ENCODE measurements at regions not wholly inside any gene's neighbourhood (a gene's known extent, or its start where the extent isn't known, plus 50 kb on each side); places are given as distances from the start of the nearest gene placed in this dataset.

DNA sequence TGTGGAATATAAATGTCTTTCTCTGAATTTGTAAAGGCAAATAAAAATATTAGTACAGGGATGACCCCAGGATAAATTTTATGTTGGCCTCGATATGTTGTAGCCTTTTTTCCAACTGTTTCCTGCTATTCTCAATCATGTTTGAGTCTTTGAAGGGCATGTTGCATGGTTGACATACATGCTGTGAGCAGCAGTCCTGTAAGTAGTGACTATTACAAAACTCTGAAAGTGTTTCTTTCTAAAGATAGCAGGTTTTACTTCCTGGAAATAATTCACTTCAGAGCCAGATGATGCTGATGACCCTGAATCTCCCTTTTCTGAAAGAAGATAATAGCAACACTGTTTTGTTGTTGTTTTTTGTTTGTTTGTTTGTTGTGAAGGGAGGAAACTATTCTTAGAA is 393.0 kb upstream of the GNPDA2 start:
- TF ChIP-seq, protein P1, sequence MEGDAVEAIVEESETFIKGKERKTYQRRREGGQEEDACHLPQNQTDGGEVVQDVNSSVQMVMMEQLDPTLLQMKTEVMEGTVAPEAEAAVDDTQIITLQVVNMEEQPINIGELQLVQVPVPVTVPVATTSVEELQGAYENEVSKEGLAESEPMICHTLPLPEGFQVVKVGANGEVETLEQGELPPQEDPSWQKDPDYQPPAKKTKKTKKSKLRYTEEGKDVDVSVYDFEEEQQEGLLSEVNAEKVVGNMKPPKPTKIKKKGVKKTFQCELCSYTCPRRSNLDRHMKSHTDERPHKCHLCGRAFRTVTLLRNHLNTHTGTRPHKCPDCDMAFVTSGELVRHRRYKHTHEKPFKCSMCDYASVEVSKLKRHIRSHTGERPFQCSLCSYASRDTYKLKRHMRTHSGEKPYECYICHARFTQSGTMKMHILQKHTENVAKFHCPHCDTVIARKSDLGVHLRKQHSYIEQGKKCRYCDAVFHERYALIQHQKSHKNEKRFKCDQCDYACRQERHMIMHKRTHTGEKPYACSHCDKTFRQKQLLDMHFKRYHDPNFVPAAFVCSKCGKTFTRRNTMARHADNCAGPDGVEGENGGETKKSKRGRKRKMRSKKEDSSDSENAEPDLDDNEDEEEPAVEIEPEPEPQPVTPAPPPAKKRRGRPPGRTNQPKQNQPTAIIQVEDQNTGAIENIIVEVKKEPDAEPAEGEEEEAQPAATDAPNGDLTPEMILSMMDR (IDR thresholded peaks at IDR 0.05): no peak
- TF ChIP-seq POLR2A (IDR thresholded peaks at IDR 0.05): no peak
